Duodenal mucosa (tissue), 2 donors: ENCODE measurements at regions not wholly inside any gene's neighbourhood (a gene's known extent, or its start where the extent isn't known, plus 50 kb on each side); places are given as distances from the start of the nearest gene placed in this dataset.

Source experiments
- H3K27ac ChIP-seq: one replicate; pipeline ENCODE4 v1.7.0; 2013; ENCODE audit warnings: low read depth, low read length
- H3K27me3 ChIP-seq, 2 donors: one replicate each; pipeline ENCODE4 v1.7.0; 2013; ENCODE audit warnings: low read length in 2 of 2, control low read depth in 1 of 2; ENCODE audit not compliant: insufficient read depth in 2 of 2, control insufficient read depth in 1 of 2
- H3K36me3 ChIP-seq, 2 donors: one replicate each; pipeline ENCODE4 v1.7.0; 2013; ENCODE audit warnings: low read length in 2 of 2, control low read depth in 1 of 2; ENCODE audit not compliant: insufficient read depth in 2 of 2, control insufficient read depth in 1 of 2
- H3K4me1 ChIP-seq, 2 donors: one replicate each; pipeline ENCODE4 v1.7.0; 2013; ENCODE audit warnings: low read length in 2 of 2, control low read depth in 1 of 2; ENCODE audit not compliant: insufficient read depth in 2 of 2, control insufficient read depth in 1 of 2
- H3K4me3 ChIP-seq, 2 donors: one replicate each; pipeline ENCODE4 v1.7.0; 2013; ENCODE audit warnings: low read length in 2 of 2, low read depth in 1 of 2
- H3K9ac ChIP-seq, 2 donors: one replicate each; pipeline ENCODE4 v1.7.0; 2013; ENCODE audit warnings: low read length in 2 of 2, low read depth in 1 of 2
- H3K9me3 ChIP-seq, 2 donors: one replicate each; pipeline ENCODE4 v1.7.0; 2013; ENCODE audit warnings: low read length in 2 of 2, control low read depth in 1 of 2; ENCODE audit not compliant: control insufficient read depth in 1 of 2

DNA sequence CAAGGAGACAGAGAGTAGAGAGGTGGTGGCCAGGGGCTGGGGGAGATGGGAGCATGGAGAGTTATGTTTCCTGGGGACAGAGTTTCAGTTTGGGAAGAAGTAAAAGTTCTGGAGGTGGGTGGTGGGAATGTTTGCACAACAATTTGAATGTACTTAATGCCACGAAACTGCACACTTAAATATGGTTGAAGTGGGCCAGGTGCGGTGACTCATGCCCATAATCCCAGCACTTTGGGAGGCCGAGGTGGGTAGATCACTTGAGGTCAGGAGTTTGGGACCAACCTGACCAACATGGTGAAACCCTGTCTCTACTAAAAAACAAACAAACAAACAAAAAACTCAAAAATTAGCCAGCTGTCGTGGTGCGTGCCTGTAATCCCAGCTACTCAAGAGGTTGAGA, 137.2 kb downstream of the PFKFB3 start:
- Histone ChIP-seq H3K27ac (no peak overlapping the region), H3K36me3 (no peaks in the 10 kb centered on the region), H3K27me3 (no peaks in the 10 kb centered on the region), H3K4me1 (no peaks in the 10 kb centered on the region), H3K9me3 (peaks cover 0 to 3% of the 10 kb centered on the region in 2 donors), H3K4me3 (no peak overlapping the region), H3K9ac (no peak overlapping the region)

DNA sequence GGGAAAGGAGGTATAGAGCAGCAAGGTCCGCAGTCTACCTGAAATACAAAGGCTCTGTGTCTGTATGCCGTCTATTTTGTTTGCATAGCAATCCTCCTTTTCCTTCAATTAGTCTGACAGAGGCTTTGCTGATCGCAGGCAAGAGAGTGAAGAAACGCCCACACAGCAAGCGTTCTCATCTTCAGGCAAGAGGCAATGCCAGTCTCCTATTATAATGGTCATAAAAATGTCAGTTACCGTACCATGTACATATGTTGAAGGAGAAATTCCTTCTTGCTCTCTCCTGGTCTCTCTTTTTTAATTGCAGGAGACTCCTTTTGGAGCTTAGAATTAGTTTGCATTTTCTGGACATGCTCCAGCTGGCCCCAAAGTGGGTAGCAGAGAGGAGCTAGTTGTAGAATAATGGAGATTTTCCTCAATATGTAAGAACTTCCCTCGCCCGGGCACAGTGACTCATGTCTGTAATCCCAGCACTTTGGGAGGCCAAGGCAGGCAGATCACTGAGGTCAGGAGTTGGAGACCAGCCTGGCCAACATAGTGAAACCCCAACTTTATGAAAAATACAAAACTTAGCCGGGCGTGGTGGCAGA, 139.5 kb downstream of the PFKFB3 start:
- H3K27ac ChIP-seq: no peak overlapping the region
- no peak overlapping the region for H3K9ac ChIP-seq
- H3K4me3 ChIP-seq: no peak overlapping the region
- H3K9me3 ChIP-seq: peaks cover 0 to 3% of the 10 kb centered on the region in 2 donors
- H3K27me3 ChIP-seq: no peaks in the 10 kb centered on the region
- peaks cover 0 to 1% of the 10 kb centered on the region in 2 donors for H3K4me1 ChIP-seq
- no peaks in the 10 kb centered on the region for H3K36me3 ChIP-seq

DNA sequence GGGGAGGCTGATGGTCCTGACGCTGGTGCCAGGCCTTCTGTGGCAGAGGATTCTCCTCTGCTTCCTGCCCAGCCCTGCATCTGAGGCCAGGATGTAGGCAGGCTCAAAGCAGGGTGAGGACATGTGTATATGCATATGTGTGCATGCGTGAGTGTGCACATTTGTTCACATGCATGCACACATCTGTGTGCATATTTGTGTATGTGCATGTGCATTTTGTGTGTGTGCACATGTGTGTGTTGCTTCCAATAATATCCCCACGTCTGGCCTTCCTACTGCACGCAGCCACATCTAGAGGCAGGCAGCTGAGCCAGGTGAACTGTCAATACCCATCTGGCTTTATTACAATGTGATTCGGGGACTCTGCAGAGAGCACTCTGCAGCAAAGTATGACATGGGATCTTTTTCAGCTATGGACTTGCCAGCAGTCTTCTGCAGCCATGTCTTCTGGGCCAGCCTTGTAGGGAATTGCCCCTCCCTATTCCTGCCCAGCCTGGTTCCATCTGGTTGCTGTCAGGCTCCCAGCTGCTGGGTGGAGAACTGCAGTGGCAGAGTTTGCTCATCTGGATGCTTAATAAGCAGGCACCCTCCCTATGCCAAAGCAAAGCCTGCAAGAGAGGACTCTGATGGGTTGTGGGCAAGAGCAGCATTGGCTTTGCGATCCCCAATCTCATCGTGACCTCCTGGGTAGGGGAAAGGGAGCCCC, 140.7 kb downstream of the PFKFB3 start:
- Histone ChIP-seq H3K4me1 (peaks cover 0 to 12% of the 10 kb centered on the region in 2 donors), H3K27ac (no peak overlapping the region), H3K27me3 (no peaks in the 10 kb centered on the region), H3K4me3 (no peak overlapping the region), H3K9me3 (peaks cover 0 to 3% of the 10 kb centered on the region in 2 donors), H3K9ac (no peak overlapping the region), H3K36me3 (no peaks in the 10 kb centered on the region)

DNA sequence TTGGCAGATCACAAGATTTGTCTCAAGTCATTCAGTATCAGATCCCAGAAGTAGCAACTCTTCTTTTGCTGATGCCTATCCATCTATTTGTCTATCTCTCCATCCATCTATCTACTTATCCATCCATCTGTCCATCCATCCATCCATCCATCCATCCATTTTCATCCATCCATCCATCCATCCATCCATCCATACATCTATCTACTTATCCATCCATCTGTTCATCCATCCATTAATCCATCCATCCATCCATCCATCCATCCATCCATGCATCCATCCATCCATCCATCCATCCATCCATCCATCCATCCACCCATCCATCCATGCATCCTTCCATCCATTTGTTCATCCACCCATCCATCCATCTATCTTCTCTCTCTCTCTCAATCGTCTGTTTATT, 142.7 kb downstream of the PFKFB3 start:
- no peaks in the 10 kb centered on the region for H3K36me3 ChIP-seq
- H3K9ac ChIP-seq: no peak overlapping the region

DNA sequence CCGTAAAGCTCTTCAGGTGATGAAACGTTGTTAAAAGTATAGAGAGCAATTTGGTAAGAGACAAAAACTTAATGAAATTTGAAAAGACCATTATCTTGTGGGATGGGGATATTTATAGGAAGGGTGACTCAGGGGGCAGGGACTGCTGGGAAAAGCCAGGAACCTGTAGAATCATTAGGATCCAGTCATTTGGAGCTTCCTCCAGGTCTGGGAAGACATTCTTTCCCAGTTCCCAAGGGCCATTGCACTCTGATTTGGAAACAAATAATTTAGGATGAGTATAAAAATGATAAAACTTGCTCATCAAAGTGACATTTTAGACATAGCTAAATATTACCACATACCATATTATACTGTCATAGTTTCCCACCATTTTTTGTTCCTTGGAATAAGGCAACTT, 143.9 kb downstream of the PFKFB3 start:
- H3K36me3 ChIP-seq: no peaks in the 10 kb centered on the region
- H3K9me3 ChIP-seq: peaks cover 0 to 3% of the 10 kb centered on the region in 2 donors
- no peak overlapping the region for H3K4me3 ChIP-seq
- H3K27ac ChIP-seq: no peak overlapping the region
- H3K4me1 ChIP-seq: peaks cover 0 to 12% of the 10 kb centered on the region in 2 donors
- no peak overlapping the region for H3K9ac ChIP-seq
- no peaks in the 10 kb centered on the region for H3K27me3 ChIP-seq

More for the DNA sequence above, 142.7 kb downstream of the PFKFB3 start:
- Histone ChIP-seq H3K27me3 (no peaks in the 10 kb centered on the region), H3K4me1 (peaks cover 0 to 12% of the 10 kb centered on the region in 2 donors), H3K9me3 (peaks cover 0 to 3% of the 10 kb centered on the region in 2 donors), H3K4me3 (no peak overlapping the region), H3K27ac (no peak overlapping the region)

DNA sequence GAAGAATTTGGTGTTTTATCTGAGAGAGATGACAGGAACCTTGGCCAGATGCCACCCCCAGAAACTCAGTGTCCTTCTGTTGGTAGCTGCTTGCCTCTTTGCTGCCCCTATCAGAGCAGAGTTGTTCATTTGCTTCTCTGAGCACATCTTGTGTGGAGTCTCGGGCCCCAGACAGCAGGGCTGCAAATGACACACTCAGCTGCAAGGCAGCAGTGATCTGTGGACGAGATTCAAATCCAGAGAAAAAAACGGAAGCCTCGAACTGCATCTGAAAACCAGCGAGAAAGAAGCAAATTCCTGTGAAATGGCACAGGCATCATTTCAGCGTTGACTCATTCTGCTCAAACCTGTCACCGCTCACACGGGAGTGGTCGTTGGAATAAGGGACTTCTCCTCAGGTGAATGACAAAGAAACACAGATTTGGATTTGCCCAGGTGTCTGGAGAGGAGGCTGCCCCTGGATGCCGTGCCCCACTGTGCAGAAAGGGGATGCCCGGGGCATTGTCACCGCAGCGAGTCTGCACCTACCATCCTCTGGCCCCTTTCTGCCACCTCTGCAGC, 144.7 kb downstream of the PFKFB3 start:
- Histone ChIP-seq H3K36me3 (no peaks in the 10 kb centered on the region), H3K27ac (no peak overlapping the region), H3K4me3 (peak overlapping the region in 1 of 2 donors; percentile 38), H3K27me3 (no peaks in the 10 kb centered on the region), H3K4me1 (peaks cover 0 to 12% of the 10 kb centered on the region in 2 donors), H3K9me3 (peaks cover 0 to 3% of the 10 kb centered on the region in 2 donors), H3K9ac (no peak overlapping the region)

DNA sequence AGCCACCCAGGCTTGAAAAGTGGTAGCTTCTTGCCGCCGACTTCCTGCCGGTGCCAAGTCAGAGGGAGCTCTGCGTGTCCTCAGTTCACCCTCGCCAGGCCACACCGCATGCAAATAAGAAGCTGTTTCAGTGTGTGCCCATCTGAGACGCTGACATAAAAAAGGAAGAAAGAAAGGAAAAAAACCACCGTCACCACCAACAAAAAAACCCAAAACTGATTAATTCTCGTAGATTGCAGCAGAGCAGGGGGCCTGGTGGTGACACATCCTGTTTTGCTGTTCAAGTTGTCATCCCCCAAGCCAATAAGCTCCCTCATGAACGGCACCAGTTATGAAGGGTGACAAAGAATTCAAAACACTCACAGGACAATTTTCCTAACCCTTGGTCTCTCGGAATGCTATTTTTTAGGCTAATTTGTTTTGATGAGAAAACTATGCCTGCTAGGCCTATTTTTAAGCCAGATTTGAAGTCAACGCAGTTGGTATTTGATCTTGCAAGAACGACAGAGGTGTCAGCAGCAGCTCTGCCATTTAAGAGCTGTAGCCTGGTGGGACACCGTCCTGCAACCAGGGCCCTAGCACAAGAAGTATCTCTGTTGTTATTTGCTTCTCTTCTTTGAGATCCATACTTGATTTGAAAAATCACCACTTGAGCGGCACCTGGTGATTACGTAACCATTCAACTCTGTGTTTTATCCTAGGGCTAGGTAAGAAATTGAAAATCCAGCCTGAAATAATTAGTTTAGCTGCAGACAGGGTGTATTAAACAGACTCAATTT, 145.6 kb downstream of the PFKFB3 start:
- Histone ChIP-seq H3K27me3 (no peaks in the 10 kb centered on the region), H3K9ac (no peak overlapping the region), H3K4me1 (peaks cover 0 to 12% of the 10 kb centered on the region in 2 donors), H3K36me3 (no peaks in the 10 kb centered on the region), H3K4me3 (no peak overlapping the region), H3K27ac (no peak overlapping the region), H3K9me3 (peaks cover 0 to 3% of the 10 kb centered on the region in 2 donors)

DNA sequence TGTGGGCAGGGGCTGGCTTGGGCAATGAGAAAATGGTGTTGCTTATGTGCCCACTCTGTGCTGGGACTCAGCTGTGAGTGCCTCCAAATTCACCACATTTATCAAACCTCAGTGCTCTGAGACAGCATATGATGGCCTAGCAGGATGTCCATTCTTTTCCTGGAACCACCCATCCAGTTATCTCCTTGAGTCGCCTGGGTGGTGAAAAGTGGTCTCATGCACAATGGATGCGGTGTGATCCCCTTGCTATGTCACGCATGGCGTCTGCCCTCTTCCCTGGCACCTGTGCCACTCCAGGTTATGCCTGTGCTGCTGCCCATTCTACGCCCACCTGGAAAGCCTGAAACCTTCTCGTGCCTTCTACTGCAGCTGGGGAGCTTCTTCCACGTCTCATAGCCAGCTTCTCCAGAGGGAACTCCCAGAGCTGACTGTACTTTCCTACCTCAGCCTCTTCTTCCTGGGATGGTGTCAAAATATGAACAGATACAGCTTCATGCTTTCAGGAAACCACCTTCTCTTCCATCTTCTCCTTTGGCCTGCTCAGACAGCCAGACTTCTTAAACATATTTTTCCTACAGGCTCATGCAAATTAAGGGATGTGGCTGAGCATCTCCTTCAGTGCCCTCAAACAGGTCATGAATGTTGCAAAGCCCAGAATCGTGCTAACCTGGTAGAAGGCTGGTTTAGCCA, 147.3 kb downstream of the PFKFB3 start:
- no peak overlapping the region for H3K9ac ChIP-seq
- no peak overlapping the region for H3K27ac ChIP-seq
- no peaks in the 10 kb centered on the region for H3K36me3 ChIP-seq

DNA sequence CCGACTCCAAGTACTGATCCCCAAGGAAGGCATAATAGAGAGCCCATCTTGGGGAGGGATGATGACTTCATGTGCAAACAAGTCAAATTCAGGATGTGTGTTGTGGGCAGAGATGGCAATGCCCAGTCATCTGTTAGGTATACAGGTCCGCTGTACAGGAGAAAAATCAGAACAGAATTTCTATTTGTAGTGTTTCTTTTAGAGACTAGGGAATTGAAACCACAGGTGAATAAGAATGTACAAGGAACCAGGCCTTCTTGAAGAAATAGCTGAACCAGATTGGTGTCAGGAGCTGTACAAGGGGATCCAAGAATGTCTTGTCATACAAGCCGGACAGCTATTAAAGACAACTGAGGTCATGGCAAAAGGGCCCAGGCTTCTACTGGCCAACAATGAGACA, 147.9 kb downstream of the PFKFB3 start:
- H3K9ac ChIP-seq: no peak overlapping the region
- no peaks in the 10 kb centered on the region for H3K36me3 ChIP-seq
- no peak overlapping the region for H3K4me3 ChIP-seq
- no peaks in the 10 kb centered on the region for H3K27me3 ChIP-seq
- H3K9me3 ChIP-seq: no peaks in the 10 kb centered on the region
- H3K27ac ChIP-seq: no peak overlapping the region
- H3K4me1 ChIP-seq: peaks cover 4 to 12% of the 10 kb centered on the region in 2 donors

More for the DNA sequence above, 147.3 kb downstream of the PFKFB3 start:
- Histone ChIP-seq H3K27me3 (no peaks in the 10 kb centered on the region), H3K4me1 (peaks cover 4 to 12% of the 10 kb centered on the region in 2 donors), H3K9me3 (no peaks in the 10 kb centered on the region), H3K4me3 (no peak overlapping the region)
